ENCODE measurements at regions not wholly inside any gene's neighbourhood (a gene's known extent, or its start where the extent isn't known, plus 50 kb on each side); places are given as distances from the start of the nearest gene placed in this dataset.
"Not testable (repeated sequence)": the region's sequence is repeated elsewhere in the genome, so short reads cannot be mapped to it uniquely, and the experiment has no call there.

- H3K9me3 Mint-ChIP-seq = no peaks in the 10 kb centered on the region
- H3K36me3 Mint-ChIP-seq (ENCODE audit: low read depth) = no peaks in the 10 kb centered on the region
- H3K27ac Mint-ChIP-seq = no peak overlapping the region
- no peaks in the 10 kb centered on the region for H3K4me1 Mint-ChIP-seq (ENCODE audit: low read depth)
- no peak for DNase-seq (ENCODE audit: low spot score)
- no peaks in the 10 kb centered on the region for H3K27me3 Mint-ChIP-seq (ENCODE audit: low read depth)
- no peak overlapping the region for H3K4me3 Mint-ChIP-seq
Measured at GRCh38 chr12:5173511-5174011, 129.9 kb downstream of the KCNA5 start.

- DNase-seq (ENCODE audit: low spot score); H3K4me1 Mint-ChIP-seq (ENCODE audit: low read depth); H3K27ac Mint-ChIP-seq; H3K4me3 Mint-ChIP-seq; H3K9me3 Mint-ChIP-seq; H3K27me3 Mint-ChIP-seq (ENCODE audit: low read depth); H3K36me3 Mint-ChIP-seq (ENCODE audit: low read depth): not testable (repeated sequence)
Measured at GRCh38 chr12:5175415-5175814, 131.7 kb downstream of the KCNA5 start.

GRCh38 chr12:5176036-5176435 is 132.4 kb downstream of the KCNA5 start:
- no peak overlapping the region for H3K27ac Mint-ChIP-seq
- H3K9me3 Mint-ChIP-seq = no peaks in the 10 kb centered on the region
- no peak for DNase-seq (ENCODE audit: low spot score)
- H3K36me3 Mint-ChIP-seq (ENCODE audit: low read depth) = no peaks in the 10 kb centered on the region
- no peaks in the 10 kb centered on the region for H3K27me3 Mint-ChIP-seq (ENCODE audit: low read depth)
- H3K4me3 Mint-ChIP-seq = no peak overlapping the region
- no peaks in the 10 kb centered on the region for H3K4me1 Mint-ChIP-seq (ENCODE audit: low read depth)

- no peak overlapping the region for H3K27ac Mint-ChIP-seq
- H3K4me3 Mint-ChIP-seq = no peak overlapping the region
- H3K4me1 Mint-ChIP-seq (ENCODE audit: low read depth) = no peaks in the 10 kb centered on the region
- no peaks in the 10 kb centered on the region for H3K9me3 Mint-ChIP-seq
- no peaks in the 10 kb centered on the region for H3K36me3 Mint-ChIP-seq (ENCODE audit: low read depth)
- H3K27me3 Mint-ChIP-seq (ENCODE audit: low read depth) = no peaks in the 10 kb centered on the region
- DNase-seq (ENCODE audit: low spot score) = no peak
Measured at GRCh38 chr12:5177096-5177495, 133.4 kb downstream of the KCNA5 start.

GRCh38 chr12:5177731-5178130 is 134.1 kb downstream of the KCNA5 start:
- no peaks in the 10 kb centered on the region for H3K27me3 Mint-ChIP-seq (ENCODE audit: low read depth)
- no peak overlapping the region for H3K4me3 Mint-ChIP-seq
- H3K4me1 Mint-ChIP-seq (ENCODE audit: low read depth) = no peaks in the 10 kb centered on the region
- DNase-seq (ENCODE audit: low spot score) = no peak
- no peaks in the 10 kb centered on the region for H3K9me3 Mint-ChIP-seq
- no peak overlapping the region for H3K27ac Mint-ChIP-seq
- no peaks in the 10 kb centered on the region for H3K36me3 Mint-ChIP-seq (ENCODE audit: low read depth)

GRCh38 chr12:5178571-5178970 is 134.9 kb downstream of the KCNA5 start:
- DNase-seq (ENCODE audit: low spot score) = no peak
- H3K27me3 Mint-ChIP-seq (ENCODE audit: low read depth) = no peaks in the 10 kb centered on the region
- no peak overlapping the region for H3K4me3 Mint-ChIP-seq
- H3K27ac Mint-ChIP-seq = no peak overlapping the region
- H3K36me3 Mint-ChIP-seq (ENCODE audit: low read depth) = no peaks in the 10 kb centered on the region
- no peaks in the 10 kb centered on the region for H3K9me3 Mint-ChIP-seq
- no peaks in the 10 kb centered on the region for H3K4me1 Mint-ChIP-seq (ENCODE audit: low read depth)

- Mint-ChIP-seq H3K36me3 (ENCODE audit: low read depth) (no peaks in the 10 kb centered on the region), H3K4me3 (no peak overlapping the region), H3K9me3 (no peaks in the 10 kb centered on the region), H3K4me1 (ENCODE audit: low read depth) (no peaks in the 10 kb centered on the region), H3K27me3 (ENCODE audit: low read depth) (no peaks in the 10 kb centered on the region), H3K27ac (no peak overlapping the region)
- no peak for DNase-seq (ENCODE audit: low spot score)
Measured at GRCh38 chr12:5180496-5180895, 136.8 kb downstream of the KCNA5 start.

- Mint-ChIP-seq H3K4me1 (ENCODE audit: low read depth) (no peaks in the 10 kb centered on the region), H3K27me3 (ENCODE audit: low read depth) (no peaks in the 10 kb centered on the region), H3K4me3 (no peak overlapping the region), H3K36me3 (ENCODE audit: low read depth) (no peaks in the 10 kb centered on the region), H3K9me3 (no peaks in the 10 kb centered on the region), H3K27ac (no peak overlapping the region)
- no peak for DNase-seq (ENCODE audit: low spot score)
Measured at GRCh38 chr12:5184186-5184585, 140.5 kb downstream of the KCNA5 start.

GRCh38 chr12:5185435-5186069 is 141.9 kb downstream of the KCNA5 start:
- Mint-ChIP-seq H3K9me3 (no peaks in the 10 kb centered on the region), H3K27ac (no peak overlapping the region), H3K36me3 (ENCODE audit: low read depth) (no peaks in the 10 kb centered on the region), H3K4me3 (no peak overlapping the region), H3K27me3 (ENCODE audit: low read depth) (no peaks in the 10 kb centered on the region), H3K4me1 (ENCODE audit: low read depth) (no peaks in the 10 kb centered on the region)
- no peak for DNase-seq (ENCODE audit: low spot score)

GRCh38 chr12:5186715-5187114 is 143.0 kb downstream of the KCNA5 start:
- no peaks in the 10 kb centered on the region for H3K4me1 Mint-ChIP-seq (ENCODE audit: low read depth)
- no peaks in the 10 kb centered on the region for H3K27me3 Mint-ChIP-seq (ENCODE audit: low read depth)
- H3K9me3 Mint-ChIP-seq = no peaks in the 10 kb centered on the region
- no peak overlapping the region for H3K27ac Mint-ChIP-seq
- DNase-seq (ENCODE audit: low spot score) = no peak
- H3K4me3 Mint-ChIP-seq = no peak overlapping the region
- no peaks in the 10 kb centered on the region for H3K36me3 Mint-ChIP-seq (ENCODE audit: low read depth)

GRCh38 chr12:5187136-5187535 is 143.5 kb downstream of the KCNA5 start:
- Mint-ChIP-seq H3K27me3 (ENCODE audit: low read depth) (no peaks in the 10 kb centered on the region), H3K4me3 (no peak overlapping the region), H3K36me3 (ENCODE audit: low read depth) (no peaks in the 10 kb centered on the region), H3K4me1 (ENCODE audit: low read depth) (no peaks in the 10 kb centered on the region), H3K9me3 (no peaks in the 10 kb centered on the region), H3K27ac (no peak overlapping the region)
- DNase-seq (ENCODE audit: low spot score) = no peak

- H3K36me3 Mint-ChIP-seq (ENCODE audit: low read depth) = no peaks in the 10 kb centered on the region
- H3K9me3 Mint-ChIP-seq = no peaks in the 10 kb centered on the region
- H3K27ac Mint-ChIP-seq = no peak overlapping the region
- H3K4me3 Mint-ChIP-seq = no peak overlapping the region
- H3K4me1 Mint-ChIP-seq (ENCODE audit: low read depth) = no peaks in the 10 kb centered on the region
- DNase-seq (ENCODE audit: low spot score) = no peak
- H3K27me3 Mint-ChIP-seq (ENCODE audit: low read depth) = no peaks in the 10 kb centered on the region
Measured at GRCh38 chr12:5188472-5188871, 144.8 kb downstream of the KCNA5 start.

- Mint-ChIP-seq H3K9me3 (no peaks in the 10 kb centered on the region), H3K4me1 (ENCODE audit: low read depth) (no peaks in the 10 kb centered on the region), H3K36me3 (ENCODE audit: low read depth) (no peaks in the 10 kb centered on the region), H3K27ac (no peak overlapping the region), H3K27me3 (ENCODE audit: low read depth) (no peaks in the 10 kb centered on the region), H3K4me3 (no peak overlapping the region)
- DNase-seq (ENCODE audit: low spot score) = no peak
Measured at GRCh38 chr12:5189173-5189572, 145.5 kb downstream of the KCNA5 start.

- Mint-ChIP-seq H3K27ac (no peak overlapping the region), H3K4me3 (no peak overlapping the region), H3K36me3 (ENCODE audit: low read depth) (no peaks in the 10 kb centered on the region)
Measured at GRCh38 chr12:5191803-5192538, 148.3 kb downstream of the KCNA5 start.

GRCh38 chr12:5192726-5193125 is 149.0 kb downstream of the KCNA5 start:
- H3K27me3 Mint-ChIP-seq (ENCODE audit: low read depth) = no peaks in the 10 kb centered on the region
- H3K4me1 Mint-ChIP-seq (ENCODE audit: low read depth) = no peaks in the 10 kb centered on the region
- DNase-seq (ENCODE audit: low spot score) = no peak
- H3K27ac Mint-ChIP-seq = no peak overlapping the region
- H3K9me3 Mint-ChIP-seq = no peaks in the 10 kb centered on the region
- no peaks in the 10 kb centered on the region for H3K36me3 Mint-ChIP-seq (ENCODE audit: low read depth)
- H3K4me3 Mint-ChIP-seq = no peak overlapping the region

More at GRCh38 chr12:5191803-5192538, 148.3 kb downstream of the KCNA5 start:
- no peak for DNase-seq (ENCODE audit: low spot score)
- no peaks in the 10 kb centered on the region for H3K27me3 Mint-ChIP-seq (ENCODE audit: low read depth)
- no peaks in the 10 kb centered on the region for H3K9me3 Mint-ChIP-seq
- H3K4me1 Mint-ChIP-seq (ENCODE audit: low read depth) = no peaks in the 10 kb centered on the region

Data from T-helper 2 cell treated with Interferon-gamma antibody and Interleukin-4, amounts not matched to agents 5 μg/mL and 100 μg/mL, for 36 hours (primary cell).